A673 (cell line): ENCODE measurements at regions not wholly inside any gene's neighbourhood (a gene's known extent, or its start where the extent isn't known, plus 50 kb on each side); places are given as distances from the start of the nearest gene placed in this dataset.

Experiments
- BruUV-seq: library from RNA; stranded (reverse); fragments of 400-500 nt; replicated peaks from 2 replicates; lab custom pipeline; 2021; lab: Mats Ljungman, UMichigan
- CTCF ChIA-PET: fragments of 300-600 bp; sonication (Branson Sonifier 250); formaldehyde crosslinking; loops from one replicate; lab custom pipeline; 2022; ENCODE audit warnings: antibody characterized with exemption; lab: Charles Lee
- POLR2A ChIA-PET: fragments of 300-600 bp; sonication (Branson Sonifier 250); formaldehyde crosslinking; loops from one replicate; lab custom pipeline; 2022; ENCODE audit warnings: antibody characterized with exemption; ENCODE audit not compliant: low non-redundant PET; lab: Charles Lee
- DNase-seq: peaks from one replicate; pipeline ENCODE4 v3.0.0-alpha.2; 2015; ENCODE audit warnings: low spot score
- H3K27ac ChIP-seq: fragments of 200-600 bp; sonication (generic); 2 replicates; pipeline ENCODE4 v1.5.1; 2016; ENCODE audit warnings: mixed run types, low read depth, mild to moderate bottlenecking, mixed read lengths, antibody characterized with exemption, low read length; ENCODE audit not compliant: poor library complexity, severe bottlenecking
- H3K27me3 ChIP-seq: fragments of 200-600 bp; sonication (generic); replicated peaks from 2 replicates; pipeline ENCODE4 v1.6.1; 2017; ENCODE audit warnings: mixed run types, low read depth, mild to moderate bottlenecking, mixed read lengths, antibody characterized with exemption, low read length; ENCODE audit not compliant: insufficient read depth, poor library complexity
- H3K36me3 ChIP-seq: fragments of 200-600 bp; sonication (generic); 2 replicates; pipeline ENCODE4 v1.6.1; 2016; ENCODE audit warnings: mixed run types, mild to moderate bottlenecking, mixed read lengths, antibody characterized with exemption, low read length; ENCODE audit not compliant: insufficient read depth, poor library complexity, severe bottlenecking
- H3K4me1 ChIP-seq: fragments of 200-600 bp; sonication (generic); 2 replicates; pipeline ENCODE4 v1.6.1; 2017; ENCODE audit warnings: mixed run types, mild to moderate bottlenecking, mixed read lengths, antibody characterized with exemption, low read length; ENCODE audit not compliant: insufficient read depth, poor library complexity, severe bottlenecking
- H3K4me3 ChIP-seq: fragments of 200-600 bp; sonication (generic); 2 replicates; pipeline ENCODE4 v1.5.1; 2016; ENCODE audit warnings: low read depth, mixed run types, mild to moderate bottlenecking, mixed read lengths, low read length; ENCODE audit not compliant: poor library complexity, severe bottlenecking
- H3K9me3 ChIP-seq: fragments of 200-600 bp; sonication (generic); 2 replicates; pipeline ENCODE4 v1.6.1; 2016; ENCODE audit warnings: mixed run types, low read depth, mild to moderate bottlenecking, mixed read lengths, antibody characterized with exemption, low read length; ENCODE audit not compliant: poor library complexity, severe bottlenecking
- CTCF ChIP-seq: fragments of 300-800, 200-600 bp; sonication (generic); conservative IDR thresholded peaks from 2 replicates; pipeline ENCODE4 v1.5.1; 2017; ENCODE audit warnings: low read depth, mild to moderate bottlenecking, antibody characterized with exemption, low read length, moderate library complexity, mixed read lengths
- EZH2 ChIP-seq: fragments of 200-600 bp; sonication (generic); IDR thresholded peaks from 2 replicates; pipeline ENCODE4 v1.6.1; 2017; ENCODE audit warnings: borderline replicate concordance, low read depth, mild to moderate bottlenecking, mixed read lengths, antibody characterized with exemption, low read length; ENCODE audit not compliant: poor library complexity, severe bottlenecking
- intact Hi-C: fragments of 100-400 bp; cut with micrococcal nuclease; formaldehyde crosslinking; loops from one replicate; pipeline ENCODE4 v1.10.0; 2022; ENCODE audit not compliant: unreplicated experiment

- Histone ChIP-seq H3K36me3 (no peaks in the 10 kb centered on the region), H3K4me1 (no peaks in the 10 kb centered on the region), H3K9me3 (no peaks in the 10 kb centered on the region), H3K4me3 (no peak overlapping the region), H3K27me3 (no peaks in the 10 kb centered on the region), H3K27ac (no peak overlapping the region)
- POLR2A ChIA-PET, result no interaction called here
- CTCF ChIA-PET, result no interaction called here
- DNase-seq, result no peak
- TF ChIP-seq CTCF, result no peak
- no peak for TF ChIP-seq EZH2
- no TSS peak for BruUV-seq
- intact Hi-C loops, result no loop called here
These were observed 157.7 kb upstream of the CADPS start for GRCh38 chr3:63032881-63033280.

GRCh38 chr3:63034101-63034500, 158.9 kb upstream of the CADPS start:
- intact Hi-C loops, result no loop called here
- BruUV-seq, result no TSS peak
- no peak overlapping the region for H3K27ac ChIP-seq
- CTCF ChIA-PET, result no interaction called here
- no peaks in the 10 kb centered on the region for H3K36me3 ChIP-seq
- H3K4me3 ChIP-seq, result no peak overlapping the region
- TF ChIP-seq EZH2, result no peak
- no peak for TF ChIP-seq CTCF
- no peaks in the 10 kb centered on the region for H3K9me3 ChIP-seq
- DNase-seq, result no peak
- POLR2A ChIA-PET, result no interaction called here
- H3K4me1 ChIP-seq, result no peaks in the 10 kb centered on the region
- H3K27me3 ChIP-seq, result no peaks in the 10 kb centered on the region

GRCh38 chr3:63037116-63037515, 161.9 kb upstream of the CADPS start:
- Histone ChIP-seq H3K27ac (no peak overlapping the region), H3K4me1 (no peaks in the 10 kb centered on the region), H3K27me3 (no peaks in the 10 kb centered on the region), H3K4me3 (no peak overlapping the region), H3K36me3 (no peaks in the 10 kb centered on the region), H3K9me3 (no peaks in the 10 kb centered on the region)
- TF ChIP-seq CTCF (no peak), EZH2 (no peak)
- no TSS peak for BruUV-seq
- intact Hi-C loops, result no loop called here
- ChIA-PET CTCF (no interaction called here), POLR2A (no interaction called here)
- no peak for DNase-seq
